HG03280 (cell line): ENCODE measurements at regions not wholly inside any gene's neighbourhood (a gene's known extent, or its start where the extent isn't known, plus 50 kb on each side); places are given as distances from the start of the nearest gene placed in this dataset.

Experiments used
- ATAC-seq: cut with Tn5 transposase; IDR thresholded peaks from one replicate; pipeline ENCODE4 v1.9.1; 2021; ENCODE audit warnings: mild to moderate bottlenecking, moderate library complexity; ENCODE audit not compliant: unreplicated experiment

GRCh38 chr18:26705757-26706156, 157.4 kb upstream of the KCTD1 start:
- ATAC-seq, result no peak

GRCh38 chr18:26703170-26703930, 155.0 kb upstream of the KCTD1 start:
- ATAC-seq, result no peak

GRCh38 chr18:26702086-26702485, 153.7 kb upstream of the KCTD1 start:
- no peak for ATAC-seq

GRCh38 chr18:26700728-26701127, 152.4 kb upstream of the KCTD1 start:
- no peak for ATAC-seq

- no peak for ATAC-seq
These were observed 151.8 kb upstream of the KCTD1 start for GRCh38 chr18:26700201-26700600.

GRCh38 chr18:26697186-26697884, 149.0 kb upstream of the KCTD1 start:
- ATAC-seq, result no peak

- no peak for ATAC-seq
These were observed 148.4 kb upstream of the KCTD1 start for GRCh38 chr18:26696786-26697185.

- no peak for ATAC-seq
These were observed 148.0 kb upstream of the KCTD1 start for GRCh38 chr18:26696308-26696707.

- ATAC-seq, result no peak
These were observed 141.0 kb upstream of the KCTD1 start for GRCh38 chr18:26689226-26689879.

- no peak for ATAC-seq
These were observed 138.2 kb upstream of the KCTD1 start for GRCh38 chr18:26686532-26686931.

GRCh38 chr18:26685438-26686157, 137.2 kb upstream of the KCTD1 start:
- ATAC-seq, result no peak

GRCh38 chr18:26677957-26678356, 129.6 kb upstream of the KCTD1 start:
- ATAC-seq, result no peak

- no peak for ATAC-seq
These were observed 118.7 kb upstream of the KCTD1 start for GRCh38 chr18:26667046-26667445.

- no peak for ATAC-seq
These were observed 114.6 kb upstream of the KCTD1 start for GRCh38 chr18:26662996-26663395.

- ATAC-seq, result no peak
These were observed 109.6 kb upstream of the KCTD1 start for GRCh38 chr18:26657631-26658581.

- ATAC-seq, result peak; percentile 51
These were observed 108.7 kb upstream of the KCTD1 start for GRCh38 chr18:26656944-26657536.

GRCh38 chr18:26656431-26656943, 108.1 kb upstream of the KCTD1 start:
- ATAC-seq, result peak; percentile 34

- ATAC-seq, result no peak
These were observed 107.4 kb upstream of the KCTD1 start for GRCh38 chr18:26655525-26656430.
